Hepatocyte (in vitro differentiated cells): ENCODE measurements at regions not wholly inside any gene's neighbourhood (a gene's known extent, or its start where the extent isn't known, plus 50 kb on each side); places are given as distances from the start of the nearest gene placed in this dataset.

Experiments used
- EZH2 ChIP-seq: fragments of 200-600 bp; sonication (generic); IDR thresholded peaks from 2 replicates; pipeline ENCODE4 v1.6.1; 2016; ENCODE audit warnings: antibody characterized with exemption, mild to moderate bottlenecking, borderline replicate concordance
- EZH2phosphoT487 ChIP-seq: fragments of 200-600 bp; sonication (generic); IDR thresholded peaks from one replicate; pipeline ENCODE4 v1.6.1; 2018; ENCODE audit warnings: antibody characterized with exemption, mild to moderate bottlenecking, low read depth, moderate library complexity; ENCODE audit not compliant: unreplicated experiment, severe bottlenecking
- TF ChIP-seq, protein P1 (sequence below): fragments of 200-600 bp; sonication (generic); IDR thresholded peaks from 2 replicates; pipeline ENCODE4 v1.5.1; 2016; ENCODE audit warnings: antibody characterized with exemption, mild to moderate bottlenecking; ENCODE audit not compliant: poor library complexity

DNA sequence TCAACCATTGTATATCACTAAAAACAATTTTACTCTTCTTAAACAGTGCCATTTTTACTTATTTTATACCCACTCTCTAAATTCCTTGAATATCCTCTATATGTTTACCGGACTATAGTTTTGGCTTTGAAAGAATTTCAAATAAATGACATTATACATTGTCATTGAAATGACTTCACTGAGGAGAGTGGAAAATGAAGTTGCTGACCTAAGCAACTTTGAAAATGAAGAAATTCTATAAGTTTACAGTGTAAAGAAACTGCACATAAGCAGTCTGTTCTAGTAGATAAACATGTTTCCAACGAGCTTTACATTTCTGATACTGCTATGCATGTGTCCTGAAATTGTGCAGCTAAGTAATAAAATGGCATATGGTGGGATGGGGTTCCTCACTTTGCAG is 1094.0 kb downstream of the TMEM121 start:
- TF ChIP-seq, protein P1, sequence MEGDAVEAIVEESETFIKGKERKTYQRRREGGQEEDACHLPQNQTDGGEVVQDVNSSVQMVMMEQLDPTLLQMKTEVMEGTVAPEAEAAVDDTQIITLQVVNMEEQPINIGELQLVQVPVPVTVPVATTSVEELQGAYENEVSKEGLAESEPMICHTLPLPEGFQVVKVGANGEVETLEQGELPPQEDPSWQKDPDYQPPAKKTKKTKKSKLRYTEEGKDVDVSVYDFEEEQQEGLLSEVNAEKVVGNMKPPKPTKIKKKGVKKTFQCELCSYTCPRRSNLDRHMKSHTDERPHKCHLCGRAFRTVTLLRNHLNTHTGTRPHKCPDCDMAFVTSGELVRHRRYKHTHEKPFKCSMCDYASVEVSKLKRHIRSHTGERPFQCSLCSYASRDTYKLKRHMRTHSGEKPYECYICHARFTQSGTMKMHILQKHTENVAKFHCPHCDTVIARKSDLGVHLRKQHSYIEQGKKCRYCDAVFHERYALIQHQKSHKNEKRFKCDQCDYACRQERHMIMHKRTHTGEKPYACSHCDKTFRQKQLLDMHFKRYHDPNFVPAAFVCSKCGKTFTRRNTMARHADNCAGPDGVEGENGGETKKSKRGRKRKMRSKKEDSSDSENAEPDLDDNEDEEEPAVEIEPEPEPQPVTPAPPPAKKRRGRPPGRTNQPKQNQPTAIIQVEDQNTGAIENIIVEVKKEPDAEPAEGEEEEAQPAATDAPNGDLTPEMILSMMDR, result no peak
- TF ChIP-seq EZH2 (no peak), EZH2phosphoT487 (no peak)
